GM12891 (cell line): ENCODE measurements at regions not wholly inside any gene's neighbourhood (a gene's known extent, or its start where the extent isn't known, plus 50 kb on each side); places are given as distances from the start of the nearest gene placed in this dataset.
A peak's percentile ranks its signal among the peaks of the same experiment; 100 is the strongest.

Experiments used
- DNase-seq: peaks from one replicate; pipeline ENCODE4 v3.0.0; 2011; ENCODE audit warnings: low spot score; ENCODE audit not compliant: insufficient read length
- FAIRE-seq: peaks from 2 replicates; lab custom pipeline; 2011; peaks lifted over from hg19 to GRCh38; lab: Jason Lieb, UNC
- PAX5 ChIP-seq: IDR thresholded peaks from 2 replicates; pipeline ENCODE4 v1.6.1; 2011; ENCODE audit warnings: low read length, moderate library complexity, mild to moderate bottlenecking; ENCODE audit not compliant: insufficient read depth, severe bottlenecking
- POLR2A ChIP-seq: IDR thresholded peaks from 2 replicates; pipeline ENCODE4 v1.6.1; 2011; ENCODE audit warnings: low read depth, low read length, control low read depth
- POLR2AphosphoS5 ChIP-seq: IDR thresholded peaks from 2 replicates; pipeline ENCODE4 v1.6.1; 2011; ENCODE audit warnings: low read depth, low read length, control low read depth
- POU2F2 ChIP-seq: IDR thresholded peaks from 2 replicates; pipeline ENCODE4 v1.6.1; 2011; ENCODE audit warnings: low read depth, mild to moderate bottlenecking, control low read depth, low read length, moderate library complexity
- SPI1 ChIP-seq: IDR thresholded peaks from 2 replicates; pipeline ENCODE4 v1.6.1; 2011; ENCODE audit warnings: low read depth, low read length, control low read depth
- TAF1 ChIP-seq: IDR thresholded peaks from 2 replicates; pipeline ENCODE4 v1.6.1; 2011; ENCODE audit warnings: low read depth, low read length, control low read depth

DNA sequence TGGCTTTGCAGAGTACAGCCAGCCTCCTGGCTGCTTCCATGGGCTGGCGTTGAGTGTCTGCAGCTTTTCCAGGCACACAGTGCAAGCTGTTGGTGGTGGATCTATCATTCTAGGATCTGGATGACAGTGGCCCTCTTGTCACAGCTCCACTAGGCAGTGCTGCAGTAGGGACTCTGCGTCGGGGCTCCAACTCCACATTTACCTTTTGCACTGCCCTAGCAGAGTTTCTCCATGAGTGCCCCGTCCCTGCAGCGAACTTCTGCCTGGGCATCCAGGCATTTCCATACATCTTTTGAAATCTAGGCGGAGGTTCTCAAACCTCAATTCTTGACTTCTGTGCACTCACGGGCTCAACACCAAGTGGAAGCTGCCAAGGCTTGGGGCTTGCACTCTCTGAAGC lies 1697.3 kb upstream of the MIR17HG start:
- no peak for FAIRE-seq
- DNase-seq, result no peak
- TF ChIP-seq SPI1, result no peak

DNA sequence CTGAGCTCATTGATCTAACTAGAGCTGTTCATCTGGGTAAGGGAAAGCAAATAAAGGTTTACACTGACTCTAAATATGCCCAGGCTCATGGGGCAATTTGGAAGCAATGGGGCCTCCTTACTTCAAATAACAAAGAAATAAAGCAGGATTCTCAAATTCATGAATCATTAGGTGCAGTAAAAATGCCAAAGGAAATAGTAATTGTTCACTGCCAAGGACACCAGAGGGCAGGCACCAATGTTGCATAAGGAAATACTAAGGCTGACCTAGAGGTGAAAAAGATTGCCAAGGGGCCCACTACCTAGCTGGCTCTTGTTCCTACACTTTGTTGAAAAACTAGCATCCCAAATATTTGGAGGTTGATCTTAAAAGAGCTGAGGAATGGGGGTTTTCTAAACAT lies 1686.7 kb upstream of the MIR17HG start:
- no peak for FAIRE-seq

DNA sequence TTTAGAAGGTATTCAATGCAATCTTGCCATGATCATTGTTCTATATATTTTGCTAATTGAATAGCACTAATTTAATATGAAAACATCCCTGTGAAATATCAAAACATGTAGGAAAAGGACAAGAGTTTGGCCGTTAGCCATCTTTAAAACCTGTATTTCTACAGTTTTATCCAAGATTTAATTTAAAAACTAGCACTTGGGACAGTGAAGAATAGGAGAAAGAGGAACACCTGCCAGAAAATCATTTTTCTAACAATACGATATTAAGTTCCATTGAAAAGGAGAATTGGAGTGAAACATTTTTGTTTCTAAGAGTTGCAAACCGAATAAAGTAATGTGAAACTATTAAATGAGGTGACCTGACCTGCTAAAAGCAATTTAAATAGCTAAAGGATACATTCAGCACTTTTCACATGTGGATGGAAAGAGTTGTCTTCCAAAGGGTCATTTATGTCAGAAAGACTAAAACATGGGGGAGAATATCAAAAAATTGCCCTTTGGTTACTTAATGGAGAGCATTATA lies 1673.6 kb upstream of the MIR17HG start:
- FAIRE-seq, result no peak
- no peak for TF ChIP-seq POU2F2
- TF ChIP-seq POLR2AphosphoS5, result no peak
- no peak for TF ChIP-seq TAF1
- TF ChIP-seq PAX5, result no peak
- no peak for TF ChIP-seq SPI1
- TF ChIP-seq POLR2A, result no peak
- no peak for DNase-seq

More for the DNA sequence above, 1686.7 kb upstream of the MIR17HG start:
- no peak for DNase-seq
- TF ChIP-seq POU2F2 (no peak), SPI1 (no peak), PAX5 (no peak), POLR2A (no peak), TAF1 (no peak), POLR2AphosphoS5 (no peak)

DNA sequence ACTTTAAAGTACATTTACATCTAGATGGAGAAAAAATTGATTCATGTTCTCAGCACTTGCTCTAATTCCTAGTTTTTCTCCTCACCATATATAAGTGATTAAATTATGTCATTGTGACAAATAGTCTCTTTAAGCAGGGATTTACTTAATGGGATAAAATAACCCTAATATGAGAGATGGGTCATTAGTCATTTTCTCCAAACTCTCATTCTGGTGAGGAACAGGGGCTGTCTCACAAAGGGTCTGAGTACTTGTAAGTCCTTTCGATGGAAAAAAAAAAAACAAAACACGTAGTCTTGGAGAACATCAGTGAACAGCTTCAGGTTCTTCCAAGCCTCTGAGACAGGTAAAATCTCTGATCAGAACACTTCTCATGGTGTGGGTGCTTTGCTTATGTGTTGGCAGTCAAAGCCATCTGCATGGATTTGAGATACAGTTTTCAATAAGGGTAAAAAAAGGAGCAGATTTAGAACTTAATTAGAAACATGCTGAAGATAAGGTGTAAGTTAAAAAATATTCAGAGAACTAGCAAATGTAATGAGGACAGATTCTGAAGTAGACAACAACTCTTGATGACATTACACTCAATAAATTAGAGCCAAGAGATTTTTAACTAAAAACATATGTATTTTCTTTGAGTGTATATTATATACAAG lies 1668.9 kb upstream of the MIR17HG start:
- no peak for DNase-seq
- no peak for TF ChIP-seq TAF1
- no peak for TF ChIP-seq POU2F2
- no peak for TF ChIP-seq SPI1
- no peak for TF ChIP-seq POLR2AphosphoS5
- no peak for TF ChIP-seq POLR2A
- TF ChIP-seq PAX5, result no peak
- no peak for FAIRE-seq

DNA sequence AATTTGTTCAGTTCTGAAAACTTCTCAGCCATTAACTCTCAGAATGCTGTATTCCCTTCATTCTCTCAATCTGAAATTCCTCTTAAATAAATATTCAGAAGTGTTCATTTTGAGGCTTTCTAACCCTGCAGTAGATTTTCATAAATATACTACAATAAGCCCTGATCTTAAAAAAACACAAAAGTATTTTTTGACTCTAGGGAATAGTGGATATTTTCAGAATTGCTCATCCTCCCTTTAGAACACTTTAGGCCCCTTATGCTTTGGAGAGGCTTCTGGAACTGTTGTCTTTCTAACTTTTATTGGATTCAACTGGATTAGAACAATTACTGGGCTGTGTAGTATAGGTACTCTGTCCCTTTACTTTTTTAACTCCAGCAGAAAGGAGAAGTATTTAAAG lies 1662.6 kb upstream of the MIR17HG start:
- no peak for DNase-seq
- no peak for FAIRE-seq
- TF ChIP-seq POLR2A, result no peak

DNA sequence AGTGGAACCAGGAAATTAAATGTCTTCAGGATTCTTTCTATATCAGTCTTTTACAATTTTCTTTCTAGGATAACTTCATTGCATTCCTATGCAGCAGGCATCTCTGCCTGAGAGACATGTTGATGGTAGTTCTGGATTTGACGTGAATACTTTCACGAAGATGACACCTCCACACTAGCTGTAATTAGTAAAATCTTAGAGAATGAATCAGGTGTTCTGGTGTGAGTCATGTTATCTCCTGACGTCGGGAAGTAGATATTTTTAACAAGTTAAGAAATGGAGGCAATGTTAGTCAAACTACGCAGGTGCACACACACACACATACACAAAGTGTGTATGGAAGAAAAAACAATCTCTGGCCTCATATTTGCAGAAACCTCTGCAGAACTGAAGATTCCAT lies 1661.3 kb upstream of the MIR17HG start:
- TF ChIP-seq SPI1 (no peak), TAF1 (no peak), POU2F2 (no peak), POLR2A (no peak), PAX5 (no peak)
- FAIRE-seq (no peak), DNase-seq (no peak)

DNA sequence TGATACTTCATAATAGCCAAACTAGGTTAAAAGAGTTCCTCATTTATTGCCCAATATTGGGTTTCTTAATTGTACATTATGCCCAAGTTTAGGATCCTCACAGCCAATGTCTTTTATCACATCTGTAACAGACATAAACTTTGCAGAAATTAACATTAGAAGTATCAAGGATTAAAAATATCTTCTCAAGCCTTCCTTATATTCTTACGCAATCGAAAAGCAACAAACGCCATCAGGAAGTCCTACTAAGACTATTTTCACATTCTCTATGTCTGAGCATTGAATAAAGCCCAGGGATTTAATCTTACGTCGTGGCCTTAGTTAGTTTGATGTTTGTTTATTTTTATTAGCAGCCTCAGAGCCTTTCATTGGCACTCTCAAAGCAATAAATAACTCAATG lies 1660.4 kb upstream of the MIR17HG start:
- no peak for TF ChIP-seq POLR2A
- TF ChIP-seq TAF1, result no peak
- TF ChIP-seq SPI1, result no peak
- TF ChIP-seq POLR2AphosphoS5, result no peak
- TF ChIP-seq POU2F2, result no peak
- TF ChIP-seq PAX5, result no peak
- no peak for DNase-seq
- no peak for FAIRE-seq

DNA sequence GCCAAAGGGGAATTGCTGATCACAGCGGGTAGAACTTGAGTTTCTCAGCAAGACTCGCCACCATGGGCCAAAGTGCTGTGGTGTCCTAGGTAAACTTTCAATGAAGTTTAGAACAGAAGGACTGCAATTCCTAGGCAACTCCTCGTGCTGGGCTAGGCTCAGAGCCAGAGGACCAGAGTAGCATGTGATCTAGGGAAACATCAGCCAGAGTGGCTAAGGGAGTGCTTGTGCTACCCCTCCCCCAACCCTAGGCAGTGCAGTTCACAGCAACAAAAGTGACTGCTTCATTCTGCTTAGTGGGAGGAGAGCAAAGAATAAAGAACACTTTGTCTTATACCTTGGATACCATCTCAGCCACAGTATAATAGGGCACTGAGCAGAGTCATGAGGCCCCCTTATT lies 1658.6 kb upstream of the MIR17HG start:
- TF ChIP-seq POLR2AphosphoS5, result no peak
- TF ChIP-seq PAX5, result no peak
- TF ChIP-seq POLR2A, result no peak
- no peak for TF ChIP-seq SPI1
- no peak for TF ChIP-seq POU2F2
- no peak for TF ChIP-seq TAF1
- DNase-seq (no peak), FAIRE-seq (no peak)

DNA sequence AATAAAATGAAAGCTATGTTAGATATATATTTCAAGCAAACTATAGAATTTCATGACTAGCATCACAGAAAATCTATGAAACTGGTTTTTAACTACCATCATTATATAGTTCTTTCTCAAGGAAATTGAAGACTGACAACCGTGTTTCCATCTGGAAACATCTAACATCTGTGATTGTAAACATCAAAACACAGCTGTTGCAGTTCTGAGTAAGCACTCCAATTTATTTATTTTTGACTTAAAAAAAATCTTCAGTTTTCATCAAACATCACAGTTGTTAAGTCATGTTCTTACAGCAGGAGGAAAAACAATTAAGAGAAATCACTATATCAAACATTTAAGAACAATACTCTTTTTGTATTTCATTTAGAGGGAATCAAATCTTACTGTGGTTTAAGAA lies 1653.0 kb upstream of the MIR17HG start:
- TF ChIP-seq SPI1, result no peak
- TF ChIP-seq POU2F2, result no peak
- no peak for TF ChIP-seq TAF1
- no peak for TF ChIP-seq POLR2AphosphoS5
- no peak for TF ChIP-seq POLR2A
- TF ChIP-seq PAX5, result no peak
- FAIRE-seq (no peak), DNase-seq (no peak)

DNA sequence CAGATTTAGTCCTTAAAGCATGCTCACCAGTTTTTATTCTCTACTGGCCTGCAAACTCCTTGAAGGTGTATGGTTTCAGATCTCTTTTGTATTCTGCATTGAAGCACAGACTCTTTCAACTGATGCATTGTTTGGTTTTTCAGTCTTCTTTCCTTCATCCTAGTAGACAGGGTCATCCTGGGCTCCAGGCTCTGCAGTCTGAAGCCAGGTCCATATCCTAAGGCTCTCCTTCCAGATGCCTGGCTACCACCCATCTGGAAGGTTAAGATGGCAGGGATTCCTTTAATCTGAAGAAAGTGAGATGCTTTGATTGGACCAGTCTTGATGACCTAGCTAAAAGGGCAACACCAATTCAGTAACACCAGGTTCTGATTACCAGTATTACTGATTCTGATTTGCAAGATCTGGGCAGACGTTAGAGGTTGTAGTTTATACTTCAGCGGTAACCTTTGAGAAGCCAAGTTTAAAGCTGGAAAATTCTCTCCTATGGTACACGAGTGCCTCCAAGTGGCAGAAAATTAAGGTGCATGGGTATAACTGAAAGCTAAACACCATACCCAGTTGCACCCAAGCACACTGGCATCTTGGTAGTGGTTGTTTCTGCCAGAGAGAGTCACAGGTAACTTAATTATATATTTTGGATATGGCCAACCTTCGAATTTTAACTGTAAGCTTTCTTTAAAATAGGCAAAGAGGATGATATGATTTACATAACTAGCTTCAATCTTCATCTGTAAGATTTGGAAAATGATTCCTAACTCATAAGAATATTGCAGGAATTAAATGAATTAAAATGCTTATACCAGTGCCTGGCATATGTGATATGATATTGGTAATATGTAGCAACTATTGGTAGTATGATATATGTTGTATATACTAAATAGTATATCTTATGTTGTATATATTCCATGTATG lies 1651.9 kb upstream of the MIR17HG start:
- TF ChIP-seq SPI1 (no peak), POU2F2 (no peak), POLR2A (no peak), PAX5 (no peak), POLR2AphosphoS5 (no peak), TAF1 (no peak)
- no peak for DNase-seq
- FAIRE-seq, result peak; percentile 38
